ENCODE measurements at regions not wholly inside any gene's neighbourhood (a gene's known extent, or its start where the extent isn't known, plus 50 kb on each side); places are given as distances from the start of the nearest gene placed in this dataset.

DNA sequence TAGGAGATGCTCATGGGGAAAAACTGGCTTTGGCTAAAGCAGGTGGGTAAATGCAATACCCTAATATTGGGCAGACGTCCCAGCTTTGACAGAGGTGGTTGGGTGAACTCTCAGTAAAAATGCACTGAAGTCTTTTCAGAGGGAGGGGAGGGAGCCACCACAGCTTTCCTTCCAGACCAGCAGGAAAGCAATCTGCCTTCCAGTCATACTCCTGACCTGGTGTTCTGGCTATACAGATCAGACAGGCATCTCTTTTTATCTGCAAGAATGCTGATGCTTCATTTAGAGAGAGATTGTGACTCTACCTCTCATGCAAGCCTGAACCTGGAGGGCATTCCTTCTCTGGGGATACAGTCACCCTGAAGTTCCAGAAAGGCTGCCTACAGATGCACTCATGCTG is 52.6 kb upstream of the ICA1 start:
- no peak for TF ChIP-seq CTCF (IDR thresholded peaks at IDR 0.05; ENCODE audit: control insufficient read depth, extremely low read depth, insufficient read depth)
- no peak overlapping the region for H3K4me3 ChIP-seq (ENCODE audit: low read depth, low read length)
- no peak for DNase-seq (ENCODE audit: low read depth)

GRCh38 chr7:8319115-8319514 is 57.1 kb upstream of the ICA1 start:
- no peak overlapping the region for H3K4me3 ChIP-seq (ENCODE audit: low read depth, low read length)
- TF ChIP-seq CTCF (IDR thresholded peaks at IDR 0.05; ENCODE audit: control insufficient read depth, extremely low read depth, insufficient read depth): no peak
- no peak for DNase-seq (ENCODE audit: low read depth)

- no peak overlapping the region for H3K4me3 ChIP-seq (ENCODE audit: low read depth, low read length)
- TF ChIP-seq CTCF (IDR thresholded peaks at IDR 0.05; ENCODE audit: control insufficient read depth, extremely low read depth, insufficient read depth): no peak
- DNase-seq (ENCODE audit: low read depth): no peak
Observed at GRCh38 chr7:8320174-8320573, 58.2 kb upstream of the ICA1 start.

DNA sequence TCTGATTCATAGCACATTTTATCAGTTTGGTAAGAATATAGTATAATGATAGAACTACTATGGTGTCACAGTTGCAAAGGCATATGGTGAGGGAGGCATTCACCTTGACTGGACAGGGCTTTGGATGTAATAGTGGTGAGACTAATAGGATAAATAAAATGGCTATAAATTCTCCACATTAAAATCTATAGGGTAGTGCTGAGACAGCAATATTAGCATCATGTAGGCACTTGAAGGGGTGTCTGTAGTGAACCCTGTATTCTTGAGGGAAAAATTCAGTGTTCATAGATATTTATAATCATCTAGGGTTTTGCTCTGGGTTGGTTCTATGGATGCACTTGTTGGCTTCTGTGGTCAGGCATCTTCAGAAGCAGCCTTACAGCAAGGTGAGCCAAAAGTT is 59.3 kb upstream of the ICA1 start:
- H3K4me3 ChIP-seq (ENCODE audit: low read depth, low read length): no peak overlapping the region
- DNase-seq (ENCODE audit: low read depth): no peak
- TF ChIP-seq CTCF (IDR thresholded peaks at IDR 0.05; ENCODE audit: control insufficient read depth, extremely low read depth, insufficient read depth): no peak

GRCh38 chr7:8322667-8323066 is 60.7 kb upstream of the ICA1 start:
- TF ChIP-seq CTCF (IDR thresholded peaks at IDR 0.05; ENCODE audit: control insufficient read depth, extremely low read depth, insufficient read depth): no peak
- DNase-seq (ENCODE audit: low read depth): peak; percentile 13
- H3K4me3 ChIP-seq (ENCODE audit: low read depth, low read length): no peak overlapping the region

GRCh38 chr7:8325067-8325466 is 63.1 kb upstream of the ICA1 start:
- TF ChIP-seq CTCF (IDR thresholded peaks at IDR 0.05; ENCODE audit: control insufficient read depth, extremely low read depth, insufficient read depth): no peak
- H3K4me3 ChIP-seq (ENCODE audit: low read depth, low read length): no peak overlapping the region
- DNase-seq (ENCODE audit: low read depth): no peak

DNA sequence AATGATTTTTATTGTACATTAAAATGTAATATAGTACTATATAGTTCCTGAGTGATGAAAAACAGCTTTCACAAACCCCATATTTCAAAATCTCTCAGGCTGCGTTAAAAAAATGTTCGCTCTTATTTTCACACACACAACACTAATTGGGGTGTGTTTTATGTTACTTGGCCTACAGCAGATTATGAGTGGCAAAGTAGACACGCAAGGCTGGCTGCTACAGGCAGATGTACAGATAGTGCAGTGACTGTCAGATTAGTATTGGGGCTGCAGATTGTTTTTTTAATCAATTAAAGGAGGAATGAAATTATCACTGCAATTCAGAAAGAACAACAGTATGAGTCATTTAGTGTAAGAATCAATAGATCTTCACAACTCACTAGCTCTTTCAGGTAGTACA is 65.2 kb upstream of the ICA1 start:
- no peak for DNase-seq (ENCODE audit: low read depth)
- H3K4me3 ChIP-seq (ENCODE audit: low read depth, low read length): no peak overlapping the region
- TF ChIP-seq CTCF (IDR thresholded peaks at IDR 0.05; ENCODE audit: control insufficient read depth, extremely low read depth, insufficient read depth): no peak

Data from LNCaP clone FGC (cell line).